WTC11 (cell line): ENCODE measurements at regions not wholly inside any gene's neighbourhood (a gene's known extent, or its start where the extent isn't known, plus 50 kb on each side); places are given as distances from the start of the nearest gene placed in this dataset.

ENCODE experiments used
- ATAC-seq: fragments of 200-7000 bp; cut with Tn5 transposase; 2 replicates; pipeline ENCODE4 v1.10.0; 2021; ENCODE audit warnings: mild to moderate bottlenecking, moderate library complexity
- CTCF ChIA-PET: fragments of 300-600 bp; sonication (Branson Sonifier 250); formaldehyde crosslinking; loops from one replicate; lab custom pipeline; 2021; ENCODE audit warnings: antibody characterized with exemption; lab: Charles Lee
- POLR2A ChIA-PET: fragments of 350-600 bp; sonication (Branson Sonifier 250); formaldehyde crosslinking; loops from one replicate; lab custom pipeline; 2021; ENCODE audit warnings: antibody characterized with exemption; lab: Charles Lee
- DNase-seq: peaks from one replicate; pipeline ENCODE4 v3.0.0; 2021; ENCODE audit warnings: low spot score
- H3K27ac Mint-ChIP-seq: 2 replicates; pipeline ENCODE4 v1.8.0; 2021; ENCODE audit warnings: mixed read lengths
- H3K27me3 Mint-ChIP-seq: 2 replicates; pipeline ENCODE4 v1.8.0; 2021; ENCODE audit warnings: low read depth, mild to moderate bottlenecking, moderate library complexity, mixed read lengths
- H3K36me3 Mint-ChIP-seq: 2 replicates; pipeline ENCODE4 v1.8.0; 2021; ENCODE audit warnings: mixed read lengths
- H3K4me1 Mint-ChIP-seq: 2 replicates; pipeline ENCODE4 v1.8.0; 2022; ENCODE audit warnings: mixed read lengths
- H3K4me3 Mint-ChIP-seq: 2 replicates; pipeline ENCODE4 v1.8.0; 2021; ENCODE audit warnings: mild to moderate bottlenecking, moderate library complexity, mixed read lengths
- H3K9me3 Mint-ChIP-seq: 2 replicates; pipeline ENCODE4 v1.8.0; 2021; ENCODE audit warnings: mixed read lengths
- AR ChIP-seq: fragments of 250-450 bp; sonication (Bioruptor Pico); IDR thresholded peaks from 2 replicates; pipeline ENCODE4 v1.9.0; 2021; ENCODE audit warnings: mild to moderate bottlenecking
- CTCF ChIP-seq: fragments of 200-600 bp; IDR thresholded peaks from 2 replicates; pipeline ENCODE4 v1.8.0; 2022; ENCODE audit warnings: antibody characterized with exemption
- ETV6 ChIP-seq: sonication (generic); formaldehyde crosslinking; IDR thresholded peaks from 2 replicates; pipeline ENCODE4 v1.8.1; 2022; ENCODE audit warnings: mild to moderate bottlenecking, missing genetic modification reagents
- FOXK1 ChIP-seq: sonication (generic); formaldehyde crosslinking; IDR thresholded peaks from 2 replicates; pipeline ENCODE4 v1.8.0; 2022; ENCODE audit warnings: mild to moderate bottlenecking, moderate library complexity, missing genetic modification reagents
- FOXP4 ChIP-seq: sonication (generic); formaldehyde crosslinking; IDR thresholded peaks from 2 replicates; pipeline ENCODE4 v1.8.0; 2022; ENCODE audit warnings: mild to moderate bottlenecking, missing genetic modification reagents
- GABPB1 ChIP-seq: sonication (generic); formaldehyde crosslinking; IDR thresholded peaks from 2 replicates; pipeline ENCODE4 v1.8.1; 2023; ENCODE audit warnings: mild to moderate bottlenecking, missing genetic modification reagents
- GTF2I ChIP-seq: fragments of 250-450 bp; sonication (Bioruptor Pico); conservative IDR thresholded peaks from 2 replicates; pipeline ENCODE4 v1.4.0; 2021; ENCODE audit warnings: mild to moderate bottlenecking
- IRF1 ChIP-seq: sonication (generic); formaldehyde crosslinking; IDR thresholded peaks from 2 replicates; pipeline ENCODE4 v1.8.0; 2023; ENCODE audit warnings: missing genetic modification reagents
- NFATC4 ChIP-seq: fragments of 250-450 bp; sonication (Bioruptor Pico); IDR thresholded peaks from 2 replicates; pipeline ENCODE4 v1.9.0; 2021; ENCODE audit warnings: mild to moderate bottlenecking
- NFYB ChIP-seq: sonication (generic); formaldehyde crosslinking; conservative IDR thresholded peaks from 2 replicates; pipeline ENCODE4 v1.8.0; 2022; ENCODE audit warnings: low read depth, missing genetic modification reagents
- RELA ChIP-seq: sonication (generic); formaldehyde crosslinking; IDR thresholded peaks from 2 replicates; pipeline ENCODE4 v1.8.1; 2022; ENCODE audit warnings: missing genetic modification reagents, mild to moderate bottlenecking, borderline replicate concordance
- SMAD3 ChIP-seq: sonication (generic); formaldehyde crosslinking; IDR thresholded peaks from 2 replicates; pipeline ENCODE4 v1.8.0; 2022; ENCODE audit warnings: missing genetic modification reagents, mild to moderate bottlenecking, borderline replicate concordance
- SOX15 ChIP-seq: fragments of 250-450 bp; sonication (Bioruptor Pico); IDR thresholded peaks from 2 replicates; pipeline ENCODE4 v1.9.0; 2021; ENCODE audit warnings: mild to moderate bottlenecking
- TCF7 ChIP-seq: sonication (generic); formaldehyde crosslinking; IDR thresholded peaks from 2 replicates; pipeline ENCODE4 v1.8.0; 2022; ENCODE audit warnings: mild to moderate bottlenecking, low read depth, missing genetic modification reagents, moderate library complexity
- TEAD4 ChIP-seq: sonication (generic); formaldehyde crosslinking; IDR thresholded peaks from 2 replicates; pipeline ENCODE4 v1.8.0; 2022; ENCODE audit warnings: mild to moderate bottlenecking, missing genetic modification reagents
- USF2 ChIP-seq: sonication (generic); formaldehyde crosslinking; IDR thresholded peaks from 2 replicates; pipeline ENCODE4 v1.8.1; 2023; ENCODE audit warnings: mild to moderate bottlenecking, missing genetic modification reagents, moderate library complexity
- ZNF232 ChIP-seq: sonication (generic); formaldehyde crosslinking; IDR thresholded peaks from 2 replicates; pipeline ENCODE4 v1.8.0; 2022; ENCODE audit warnings: mild to moderate bottlenecking, missing genetic modification reagents
- ZNF281 ChIP-seq: sonication (generic); formaldehyde crosslinking; IDR thresholded peaks from 2 replicates; pipeline ENCODE4 v1.8.0; 2023; ENCODE audit warnings: mild to moderate bottlenecking, missing genetic modification reagents
- ZNF532 ChIP-seq: fragments of 250-450 bp; sonication (Bioruptor Pico); IDR thresholded peaks from 2 replicates; pipeline ENCODE4 v1.9.0; 2021; ENCODE audit warnings: mild to moderate bottlenecking, borderline replicate concordance

GRCh38 chr5:68818870-68819269 lies 274.9 kb upstream of the SLC30A5 start (continued):
- no peak for TF ChIP-seq TEAD4 (CRISPR knock-in tag)
- no peak for TF ChIP-seq ZNF281 (CRISPR knock-in tag)
- TF ChIP-seq FOXK1 (CRISPR knock-in tag), result no peak
- no peak for TF ChIP-seq RELA (CRISPR knock-in tag)
- no peak for TF ChIP-seq SMAD3
- TF ChIP-seq USF2 (CRISPR knock-in tag), result no peak
- TF ChIP-seq AR, result no peak

- DNase-seq (no peak), ATAC-seq (no peak)
- H3K36me3 Mint-ChIP-seq, result no peaks in the 10 kb centered on the region
- H3K9me3 Mint-ChIP-seq, result no peaks in the 10 kb centered on the region
- H3K27ac Mint-ChIP-seq, result no peak overlapping the region
- H3K4me1 Mint-ChIP-seq, result peaks cover 30% of the 10 kb centered on the region
- ChIA-PET CTCF (no interaction called here), POLR2A (no interaction called here)
- no peaks in the 10 kb centered on the region for H3K27me3 Mint-ChIP-seq
- no peak for TF ChIP-seq ETV6
- H3K4me3 Mint-ChIP-seq, result no peak overlapping the region
Measured at GRCh38 chr5:68821056-68821455, 272.8 kb upstream of the SLC30A5 start.

- H3K4me3 Mint-ChIP-seq, result no peak overlapping the region
- no peaks in the 10 kb centered on the region for H3K9me3 Mint-ChIP-seq
- H3K27ac Mint-ChIP-seq, result no peak overlapping the region
- ChIA-PET CTCF (no interaction called here), POLR2A (no interaction called here)
- H3K36me3 Mint-ChIP-seq, result no peaks in the 10 kb centered on the region
- DNase-seq, result no peak
- no peaks in the 10 kb centered on the region for H3K27me3 Mint-ChIP-seq
- ATAC-seq, result no peak
- peaks cover 20% of the 10 kb centered on the region for H3K4me1 Mint-ChIP-seq
- no peak for TF ChIP-seq TEAD4 (CRISPR knock-in tag)
- no peak for TF ChIP-seq NFYB (CRISPR knock-in tag)
- TF ChIP-seq CTCF, result no peak
- no peak for TF ChIP-seq NFATC4 (CRISPR knock-in tag)
- TF ChIP-seq ZNF532 (CRISPR knock-in tag), result no peak
- TF ChIP-seq GABPB1 (CRISPR knock-in tag), result no peak
- TF ChIP-seq GTF2I (CRISPR knock-in tag), result no peak
- TF ChIP-seq FOXP4 (CRISPR knock-in tag), result no peak
- TF ChIP-seq SOX15 (CRISPR knock-in tag), result no peak
- no peak for TF ChIP-seq TCF7 (CRISPR knock-in tag)
- TF ChIP-seq ZNF232, result no peak
- no peak for TF ChIP-seq IRF1 (CRISPR knock-in tag)
Measured at GRCh38 chr5:68822796-68823195, 271.0 kb upstream of the SLC30A5 start.
